ENCODE measurements at regions not wholly inside any gene's neighbourhood (a gene's known extent, or its start where the extent isn't known, plus 50 kb on each side); places are given as distances from the start of the nearest gene placed in this dataset.

DNA sequence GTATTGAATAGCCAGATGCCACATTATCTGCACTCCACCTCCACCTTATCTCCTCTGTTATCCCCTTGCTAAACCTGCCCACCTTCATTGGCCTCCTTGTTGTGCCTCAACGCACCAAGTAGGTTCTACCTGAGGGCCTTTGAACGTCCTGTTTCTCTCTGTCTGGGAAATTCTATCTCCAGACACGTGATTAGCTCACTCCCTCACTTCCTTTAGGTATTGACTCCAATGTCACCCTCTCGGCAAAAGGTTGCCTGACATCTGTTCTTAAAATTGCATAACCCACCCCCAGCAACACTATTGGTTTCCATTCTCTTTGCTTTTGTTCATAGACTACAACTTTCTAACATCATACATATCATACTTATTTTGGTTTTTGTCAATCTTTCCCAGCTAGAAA is 56.5 kb upstream of the MEDAG start:
- no peaks in the 10 kb centered on the region for H3K9me3 ChIP-seq (ENCODE audit: control insufficient read depth, insufficient read depth, low read depth, low read length)
- H3K36me3 ChIP-seq (ENCODE audit: control insufficient read depth in 2 of 2, insufficient read depth in 1 of 2, low read length in 2 of 2), result no peaks in the 10 kb centered on the region
- peaks cover 2% of the 10 kb centered on the region; the same call in 1 of the 2 replicates for H3K4me1 ChIP-seq (ENCODE audit: control insufficient read depth, insufficient read depth, low read length)
- H3K4me3 ChIP-seq (ENCODE audit: low read depth, low read length), result no peak overlapping the region
- TF ChIP-seq ZNF112 (tag by site-specific recombination; IDR thresholded peaks at IDR 0.05) (no peak), ZNF623 (tag by site-specific recombination; IDR thresholded peaks at IDR 0.05) (0 out of 2 replicates have a peak, but pooled peaks have one; percentile 13), ZNF132 (tag by site-specific recombination; IDR thresholded peaks at IDR 0.05; ENCODE audit: borderline replicate concordance) (no peak), ZSCAN23 (tag by site-specific recombination; IDR thresholded peaks at IDR 0.05) (no peak), SP7 (tag by site-specific recombination; IDR thresholded peaks at IDR 0.05) (no peak), ZNF530 (tag by site-specific recombination; IDR thresholded peaks at IDR 0.05; ENCODE audit: low read depth) (no peak), HOXD13 (CRISPR knock-in tag; IDR thresholded peaks at IDR 0.05; ENCODE audit: borderline replicate concordance) (no peak)
- ChIA-PET POLR2A (no interaction called here), CTCF (interaction anchor here (0.7 to 1.0 kb wide), 3 partner anchors 16 to 371 kb away, joined by 3 to 7 read pairs (median 4); no protein-coding TSS in a partner anchor)
- no peak overlapping the region for H3K27ac ChIP-seq (ENCODE audit: extremely low read depth, low read depth, low read length)

DNA sequence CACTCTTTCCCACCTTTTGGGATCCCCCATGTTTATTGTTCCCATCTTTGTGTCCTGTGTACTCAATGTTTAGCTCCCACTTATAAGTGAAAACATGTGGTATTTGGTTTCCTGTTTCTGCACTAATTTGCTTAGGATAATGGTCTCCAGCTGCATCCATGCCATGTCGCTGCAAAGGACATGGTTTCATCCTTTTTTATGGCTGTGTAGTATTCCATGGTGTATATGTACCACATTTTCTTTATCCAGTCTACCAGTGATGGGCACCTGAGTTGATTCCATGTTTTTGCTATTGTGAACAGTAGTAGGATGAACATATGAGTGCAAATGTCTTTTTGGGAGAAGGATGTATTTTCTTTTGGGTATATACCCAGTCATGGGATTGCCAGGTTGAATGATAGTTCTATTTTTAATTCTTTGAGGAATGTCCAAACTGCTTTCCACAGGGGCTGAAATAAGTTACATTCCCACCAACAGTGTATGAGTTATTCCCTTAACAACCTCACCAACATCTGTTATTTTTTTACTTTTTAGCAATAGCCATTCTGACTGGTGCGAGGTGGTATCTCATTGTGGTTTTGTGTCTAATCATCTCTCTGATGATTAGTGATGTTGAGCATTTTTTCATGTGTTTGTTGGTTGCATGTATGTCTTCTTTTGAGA is 55.7 kb upstream of the MEDAG start:
- Histone ChIP-seq H3K36me3 (ENCODE audit: control insufficient read depth in 2 of 2, insufficient read depth in 1 of 2, low read length in 2 of 2) (no peaks in the 10 kb centered on the region), H3K9me3 (ENCODE audit: control insufficient read depth, insufficient read depth, low read depth, low read length) (no peaks in the 10 kb centered on the region), H3K27ac (ENCODE audit: extremely low read depth, low read depth, low read length) (no peak overlapping the region), H3K4me3 (ENCODE audit: low read depth, low read length) (no peak overlapping the region), H3K4me1 (ENCODE audit: control insufficient read depth, insufficient read depth, low read length) (peaks cover 2% of the 10 kb centered on the region; the same call in 1 of the 2 replicates)
- CTCF ChIA-PET, result interaction anchor here (0.5 to 0.9 kb wide), 4 partner anchors 15 to 372 kb away, joined by 3 to 7 read pairs (median 4); no protein-coding TSS in a partner anchor
- no peak for TF ChIP-seq ZNF416 (tag by site-specific recombination; IDR thresholded peaks at IDR 0.05)
- no peak for TF ChIP-seq ZNF169 (tag by site-specific recombination; IDR thresholded peaks at IDR 0.05)
- no peak for TF ChIP-seq ZNF202 (tag by site-specific recombination; IDR thresholded peaks at IDR 0.05; ENCODE audit: borderline replicate concordance)
- no peak for TF ChIP-seq ZFP41 (tag by site-specific recombination; IDR thresholded peaks at IDR 0.05; ENCODE audit: borderline replicate concordance)
- TF ChIP-seq, protein P1, sequence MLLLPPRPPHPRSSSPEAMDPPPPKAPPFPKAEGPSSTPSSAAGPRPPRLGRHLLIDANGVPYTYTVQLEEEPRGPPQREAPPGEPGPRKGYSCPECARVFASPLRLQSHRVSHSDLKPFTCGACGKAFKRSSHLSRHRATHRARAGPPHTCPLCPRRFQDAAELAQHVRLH (tag by site-specific recombination; IDR thresholded peaks at IDR 0.05), result peak; percentile 36; the same call in 1 of the 2 replicates
- no peak for TF ChIP-seq ZBTB21 (tag by site-specific recombination; IDR thresholded peaks at IDR 0.05)
- peak; percentile 76 for TF ChIP-seq ZNF146 (tag by site-specific recombination; IDR thresholded peaks at IDR 0.05)
- POLR2A ChIA-PET, result no interaction called here

DNA sequence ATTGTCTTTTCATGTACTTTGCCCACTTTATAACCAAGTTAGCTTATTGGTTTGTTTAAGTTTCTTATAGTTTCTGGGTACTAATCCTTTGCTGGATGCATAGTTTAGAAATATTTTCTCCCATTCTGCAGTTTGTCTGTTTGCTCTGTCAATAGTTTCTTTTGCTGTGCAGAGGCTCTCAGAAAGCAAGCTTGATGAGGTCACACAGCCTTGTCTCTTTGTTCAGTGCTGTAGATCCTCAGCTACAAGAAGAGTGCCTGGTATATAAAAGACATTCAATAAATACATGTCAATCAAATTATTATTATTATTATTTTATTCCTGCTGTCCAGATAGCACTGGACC is 55.2 kb upstream of the MEDAG start:
- TF ChIP-seq, protein P2, sequence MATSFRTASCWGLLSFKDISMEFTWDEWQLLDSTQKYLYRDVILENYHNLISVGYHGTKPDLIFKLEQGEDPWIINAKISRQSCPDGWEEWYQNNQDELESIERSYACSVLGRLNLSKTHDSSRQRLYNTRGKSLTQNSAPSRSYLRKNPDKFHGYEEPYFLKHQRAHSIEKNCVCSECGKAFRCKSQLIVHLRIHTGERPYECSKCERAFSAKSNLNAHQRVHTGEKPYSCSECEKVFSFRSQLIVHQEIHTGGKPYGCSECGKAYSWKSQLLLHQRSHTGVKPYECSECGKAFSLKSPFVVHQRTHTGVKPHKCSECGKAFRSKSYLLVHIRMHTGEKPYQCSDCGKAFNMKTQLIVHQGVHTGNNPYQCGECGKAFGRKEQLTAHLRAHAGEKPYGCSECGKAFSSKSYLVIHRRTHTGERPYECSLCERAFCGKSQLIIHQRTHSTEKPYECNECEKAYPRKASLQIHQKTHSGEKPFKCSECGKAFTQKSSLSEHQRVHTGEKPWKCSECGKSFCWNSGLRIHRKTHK (tag by site-specific recombination; IDR thresholded peaks at IDR 0.05), result no peak
- TF ChIP-seq, protein P3, sequence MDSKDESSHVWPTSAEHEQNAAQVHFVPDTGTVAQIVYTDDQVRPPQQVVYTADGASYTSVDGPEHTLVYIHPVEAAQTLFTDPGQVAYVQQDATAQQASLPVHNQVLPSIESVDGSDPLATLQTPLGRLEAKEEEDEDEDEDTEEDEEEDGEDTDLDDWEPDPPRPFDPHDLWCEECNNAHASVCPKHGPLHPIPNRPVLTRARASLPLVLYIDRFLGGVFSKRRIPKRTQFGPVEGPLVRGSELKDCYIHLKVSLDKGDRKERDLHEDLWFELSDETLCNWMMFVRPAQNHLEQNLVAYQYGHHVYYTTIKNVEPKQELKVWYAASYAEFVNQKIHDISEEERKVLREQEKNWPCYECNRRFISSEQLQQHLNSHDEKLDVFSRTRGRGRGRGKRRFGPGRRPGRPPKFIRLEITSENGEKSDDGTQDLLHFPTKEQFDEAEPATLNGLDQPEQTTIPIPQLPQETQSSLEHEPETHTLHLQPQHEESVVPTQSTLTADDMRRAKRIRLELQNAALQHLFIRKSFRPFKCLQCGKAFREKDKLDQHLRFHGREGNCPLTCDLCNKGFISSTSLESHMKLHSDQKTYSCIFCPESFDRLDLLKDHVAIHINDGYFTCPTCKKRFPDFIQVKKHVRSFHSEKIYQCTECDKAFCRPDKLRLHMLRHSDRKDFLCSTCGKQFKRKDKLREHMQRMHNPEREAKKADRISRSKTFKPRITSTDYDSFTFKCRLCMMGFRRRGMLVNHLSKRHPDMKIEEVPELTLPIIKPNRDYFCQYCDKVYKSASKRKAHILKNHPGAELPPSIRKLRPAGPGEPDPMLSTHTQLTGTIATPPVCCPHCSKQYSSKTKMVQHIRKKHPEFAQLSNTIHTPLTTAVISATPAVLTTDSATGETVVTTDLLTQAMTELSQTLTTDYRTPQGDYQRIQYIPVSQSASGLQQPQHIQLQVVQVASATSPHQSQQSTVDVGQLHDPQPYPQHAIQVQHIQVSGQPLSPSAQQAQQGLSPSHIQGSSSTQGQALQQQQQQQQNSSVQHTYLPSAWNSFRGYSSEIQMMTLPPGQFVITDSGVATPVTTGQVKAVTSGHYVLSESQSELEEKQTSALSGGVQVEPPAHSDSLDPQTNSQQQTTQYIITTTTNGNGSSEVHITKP (tag by site-specific recombination; IDR thresholded peaks at IDR 0.05), result no peak
- TF ChIP-seq ZNF596 (tag by site-specific recombination; IDR thresholded peaks at IDR 0.05) (no peak), ZNF664 (tag by site-specific recombination; IDR thresholded peaks at IDR 0.05) (no peak), ZNF157 (tag by site-specific recombination; IDR thresholded peaks at IDR 0.05) (no peak), ZNF292 (tag by site-specific recombination; IDR thresholded peaks at IDR 0.05; ENCODE audit: borderline replicate concordance, low read depth) (no peak)
- Histone ChIP-seq H3K4me3 (ENCODE audit: low read depth, low read length) (no peak overlapping the region), H3K36me3 (ENCODE audit: control insufficient read depth in 2 of 2, insufficient read depth in 1 of 2, low read length in 2 of 2) (no peaks in the 10 kb centered on the region), H3K27ac (ENCODE audit: extremely low read depth, low read depth, low read length) (no peak overlapping the region), H3K9me3 (ENCODE audit: control insufficient read depth, insufficient read depth, low read depth, low read length) (no peaks in the 10 kb centered on the region), H3K4me1 (ENCODE audit: control insufficient read depth, insufficient read depth, low read length) (peaks cover 2% of the 10 kb centered on the region; the same call in 1 of the 2 replicates)
- ChIA-PET CTCF (interaction anchor here (0.9 kb wide), 1 partner anchor 15 kb away, joined by 3 read pairs; no protein-coding TSS in a partner anchor), POLR2A (no interaction called here)

Data from HEK293 (cell line).